Suprapubic skin (tissue), 4 donors: ENCODE measurements at regions not wholly inside any gene's neighbourhood (a gene's known extent, or its start where the extent isn't known, plus 50 kb on each side); places are given as distances from the start of the nearest gene placed in this dataset.
A peak's percentile ranks its signal among the peaks of the same experiment; 100 is the strongest.

Experiments used
- DNase-seq, 2 donors: peaks; one replicate each; pipeline ENCODE4 v3.0.0-alpha.2; 2019; ENCODE audit warnings: low spot score in 2 of 2
- H3K27ac ChIP-seq: fragments of 200-600 bp; sonication (generic); one replicate; pipeline ENCODE4 v1.5.1; 2019
- H3K27me3 ChIP-seq: fragments of 200-600 bp; sonication (generic); one replicate; pipeline ENCODE4 v1.5.1; 2019
- H3K36me3 ChIP-seq: fragments of 200-600 bp; sonication (generic); one replicate; pipeline ENCODE4 v1.5.1; 2019
- H3K4me1 ChIP-seq: fragments of 200-600 bp; sonication (generic); one replicate; pipeline ENCODE4 v1.5.1; 2019
- H3K4me3 ChIP-seq: fragments of 200-600 bp; sonication (generic); one replicate; pipeline ENCODE4 v1.5.1; 2019; ENCODE audit warnings: mild to moderate bottlenecking
- H3K9me3 ChIP-seq: fragments of 200-600 bp; sonication (generic); one replicate; pipeline ENCODE4 v1.5.1; 2019
- CTCF ChIP-seq, 2 donors: fragments of 200-600 bp in 1 of 2; fragments of 450-650 bp in 1 of 2; sonication (generic) in 1 of 2; IDR thresholded peaks; one replicate each; pipeline ENCODE4 v1.5.1; 2016 to 2019; ENCODE audit warnings: antibody characterized with exemption in 2 of 2, mild to moderate bottlenecking in 1 of 2, moderate library complexity in 1 of 2
- EP300 ChIP-seq: sonication (generic); formaldehyde crosslinking; IDR thresholded peaks from one replicate; pipeline ENCODE4 v1.6.1; 2017; ENCODE audit warnings: antibody characterized with exemption
- POLR2A ChIP-seq, 2 donors: fragments of 450-650 bp; IDR thresholded peaks; one replicate each; pipeline ENCODE4 v1.6.1; 2017; ENCODE audit warnings: antibody characterized with exemption in 2 of 2, mild to moderate bottlenecking in 2 of 2, moderate library complexity in 2 of 2
- POLR2AphosphoS5 ChIP-seq, 3 donors: sonication (generic); formaldehyde crosslinking; IDR thresholded peaks; one replicate each; pipeline ENCODE4 v1.6.1; 2017; ENCODE audit warnings: antibody characterized with exemption in 3 of 3
- WGBS: methylation state at CpG from one replicate; pipeline ENCODE4 v1.1.5; 2018; 5-methylcytosine and 5-hydroxymethylcytosine counted together

GRCh38 chr1:57788313-57788712 lies 364.5 kb upstream of the DAB1 start:
- no peak for DNase-seq
- WGBS, result 76% methylated on average over 1 of the region's 1 CpG
- no peaks in the 10 kb centered on the region for H3K4me1 ChIP-seq
- H3K4me3 ChIP-seq, result no peak overlapping the region
- H3K27me3 ChIP-seq, result no peaks in the 10 kb centered on the region
- H3K9me3 ChIP-seq, result no peaks in the 10 kb centered on the region
- TF ChIP-seq CTCF (IDR thresholded peaks at IDR 0.05), result no peak
- no peak for TF ChIP-seq EP300
- TF ChIP-seq POLR2AphosphoS5 (IDR thresholded peaks at IDR 0.05), result no peak
- no peak for TF ChIP-seq POLR2A (IDR thresholded peaks at IDR 0.05)
- no peak overlapping the region for H3K27ac ChIP-seq
- no peaks in the 10 kb centered on the region for H3K36me3 ChIP-seq

- WGBS, result 75% methylated on average over 1 of the region's 1 CpG
- DNase-seq, result no peak
- no peaks in the 10 kb centered on the region for H3K9me3 ChIP-seq
- no peaks in the 10 kb centered on the region for H3K27me3 ChIP-seq
- H3K4me1 ChIP-seq, result no peaks in the 10 kb centered on the region
- no peak overlapping the region for H3K27ac ChIP-seq
- TF ChIP-seq POLR2A (IDR thresholded peaks at IDR 0.05) (no peak), POLR2AphosphoS5 (IDR thresholded peaks at IDR 0.05) (no peak), EP300 (no peak), CTCF (IDR thresholded peaks at IDR 0.05) (no peak)
- H3K36me3 ChIP-seq, result no peaks in the 10 kb centered on the region
- H3K4me3 ChIP-seq, result no peak overlapping the region
These were observed 360.5 kb upstream of the DAB1 start for GRCh38 chr1:57784356-57784755.

GRCh38 chr1:57782357-57782756 lies 358.5 kb upstream of the DAB1 start:
- Histone ChIP-seq H3K36me3 (no peaks in the 10 kb centered on the region), H3K9me3 (no peaks in the 10 kb centered on the region), H3K4me1 (no peaks in the 10 kb centered on the region), H3K27ac (no peak overlapping the region), H3K4me3 (no peak overlapping the region), H3K27me3 (no peaks in the 10 kb centered on the region)
- no peak for TF ChIP-seq POLR2AphosphoS5 (IDR thresholded peaks at IDR 0.05)
- no peak for TF ChIP-seq POLR2A (IDR thresholded peaks at IDR 0.05)
- TF ChIP-seq EP300, result no peak
- TF ChIP-seq CTCF (IDR thresholded peaks at IDR 0.05), result no peak
- 68% methylated on average over 2 of the region's 2 CpGs for WGBS
- no peak for DNase-seq

GRCh38 chr1:57772580-57773195 lies 348.8 kb upstream of the DAB1 start:
- Histone ChIP-seq H3K4me1 (no peaks in the 10 kb centered on the region), H3K36me3 (no peaks in the 10 kb centered on the region), H3K9me3 (no peaks in the 10 kb centered on the region), H3K27ac (no peak overlapping the region), H3K4me3 (no peak overlapping the region), H3K27me3 (no peaks in the 10 kb centered on the region)
- WGBS, result 73% methylated on average over 1 of the region's 1 CpG
- DNase-seq, result no peak
- no peak for TF ChIP-seq CTCF (IDR thresholded peaks at IDR 0.05)
- no peak for TF ChIP-seq EP300
- TF ChIP-seq POLR2A (IDR thresholded peaks at IDR 0.05), result no peak
- no peak for TF ChIP-seq POLR2AphosphoS5 (IDR thresholded peaks at IDR 0.05)

- Histone ChIP-seq H3K4me1 (no peaks in the 10 kb centered on the region), H3K36me3 (no peaks in the 10 kb centered on the region), H3K4me3 (no peak overlapping the region), H3K27ac (no peak overlapping the region), H3K27me3 (no peaks in the 10 kb centered on the region), H3K9me3 (no peaks in the 10 kb centered on the region)
- TF ChIP-seq CTCF (IDR thresholded peaks at IDR 0.05) (peak in 1 of 2 donors; percentile 6), POLR2AphosphoS5 (IDR thresholded peaks at IDR 0.05) (no peak)
- DNase-seq, result no peak
- WGBS, result 89% methylated on average over 4 of the region's 4 CpGs
These were observed 346.9 kb upstream of the DAB1 start for GRCh38 chr1:57770772-57771171.
